ENCODE measurements at regions not wholly inside any gene's neighbourhood (a gene's known extent, or its start where the extent isn't known, plus 50 kb on each side); places are given as distances from the start of the nearest gene placed in this dataset.

GRCh38 chr3:13688034-13688433 is 139.1 kb downstream of the FBLN2 start:
- DNase-seq (ENCODE audit: low spot score) (no peak), ATAC-seq (peak; percentile 45)
- Mint-ChIP-seq H3K4me3 (no peak overlapping the region), H3K36me3 (no peaks in the 10 kb centered on the region), H3K9me3 (peaks cover 10% of the 10 kb centered on the region), H3K27ac (peak overlapping the region; percentile 32; the same call in 1 of the 2 replicates), H3K27me3 (ENCODE audit: low read depth) (no peaks in the 10 kb centered on the region; the same call in none of the 2 replicates), H3K4me1 (peaks cover 12% of the 10 kb centered on the region)
- TF ChIP-seq RORB (CRISPR knock-in tag; IDR thresholded peaks at IDR 0.05), result no peak
- TF ChIP-seq JUN (CRISPR knock-in tag; IDR thresholded peaks at IDR 0.05), result no peak
- TF ChIP-seq GABPB1 (CRISPR knock-in tag; IDR thresholded peaks at IDR 0.05), result no peak
- POLR2A ChIA-PET, result no interaction called here
- CTCF ChIA-PET, result interaction anchor here (0.8 to 3.8 kb wide), 4 partner anchors 31 to 193 kb away, joined by 3 to 21 read pairs (median 4); no protein-coding TSS in a partner anchor
